ENCODE measurements at regions not wholly inside any gene's neighbourhood (a gene's known extent, or its start where the extent isn't known, plus 50 kb on each side); places are given as distances from the start of the nearest gene placed in this dataset.

DNA sequence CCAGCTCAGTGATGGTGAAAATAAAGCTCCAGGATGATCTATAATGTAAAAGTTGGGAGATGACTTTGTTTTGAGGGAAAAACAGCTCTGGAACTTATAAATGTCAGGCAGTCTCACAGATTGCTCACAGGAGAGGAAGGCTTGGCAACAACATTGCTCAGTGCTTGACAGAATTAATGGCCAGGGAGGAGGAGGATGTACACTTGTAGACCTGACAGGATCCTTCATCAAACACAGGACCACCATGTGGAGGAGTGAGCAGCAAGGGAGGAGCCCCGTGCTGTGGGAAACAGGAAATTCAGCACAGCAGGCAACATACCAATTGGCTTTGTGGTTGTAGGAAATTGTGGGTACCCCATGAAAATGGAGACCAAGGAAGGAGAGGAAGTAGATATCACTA is 291.8 kb upstream of the CAMK1G start:
- peaks cover 2% of the 10 kb centered on the region for H3K27me3 Mint-ChIP-seq (ENCODE audit: unreplicated experiment)
- no peaks in the 10 kb centered on the region for H3K9me3 Mint-ChIP-seq (ENCODE audit: unreplicated experiment)
- no peaks in the 10 kb centered on the region for H3K36me3 Mint-ChIP-seq (ENCODE audit: unreplicated experiment)
- no peak for DNase-seq
- no peaks in the 10 kb centered on the region for H3K4me1 Mint-ChIP-seq (ENCODE audit: low read depth, unreplicated experiment)
- TF ChIP-seq, protein P1, sequence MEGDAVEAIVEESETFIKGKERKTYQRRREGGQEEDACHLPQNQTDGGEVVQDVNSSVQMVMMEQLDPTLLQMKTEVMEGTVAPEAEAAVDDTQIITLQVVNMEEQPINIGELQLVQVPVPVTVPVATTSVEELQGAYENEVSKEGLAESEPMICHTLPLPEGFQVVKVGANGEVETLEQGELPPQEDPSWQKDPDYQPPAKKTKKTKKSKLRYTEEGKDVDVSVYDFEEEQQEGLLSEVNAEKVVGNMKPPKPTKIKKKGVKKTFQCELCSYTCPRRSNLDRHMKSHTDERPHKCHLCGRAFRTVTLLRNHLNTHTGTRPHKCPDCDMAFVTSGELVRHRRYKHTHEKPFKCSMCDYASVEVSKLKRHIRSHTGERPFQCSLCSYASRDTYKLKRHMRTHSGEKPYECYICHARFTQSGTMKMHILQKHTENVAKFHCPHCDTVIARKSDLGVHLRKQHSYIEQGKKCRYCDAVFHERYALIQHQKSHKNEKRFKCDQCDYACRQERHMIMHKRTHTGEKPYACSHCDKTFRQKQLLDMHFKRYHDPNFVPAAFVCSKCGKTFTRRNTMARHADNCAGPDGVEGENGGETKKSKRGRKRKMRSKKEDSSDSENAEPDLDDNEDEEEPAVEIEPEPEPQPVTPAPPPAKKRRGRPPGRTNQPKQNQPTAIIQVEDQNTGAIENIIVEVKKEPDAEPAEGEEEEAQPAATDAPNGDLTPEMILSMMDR (IDR thresholded peaks at IDR 0.05; ENCODE audit: partially characterized antibody, unreplicated experiment) = no peak
- no peak overlapping the region for H3K4me3 Mint-ChIP-seq (ENCODE audit: unreplicated experiment)
- H3K27ac Mint-ChIP-seq (ENCODE audit: unreplicated experiment) = no peak overlapping the region

DNA sequence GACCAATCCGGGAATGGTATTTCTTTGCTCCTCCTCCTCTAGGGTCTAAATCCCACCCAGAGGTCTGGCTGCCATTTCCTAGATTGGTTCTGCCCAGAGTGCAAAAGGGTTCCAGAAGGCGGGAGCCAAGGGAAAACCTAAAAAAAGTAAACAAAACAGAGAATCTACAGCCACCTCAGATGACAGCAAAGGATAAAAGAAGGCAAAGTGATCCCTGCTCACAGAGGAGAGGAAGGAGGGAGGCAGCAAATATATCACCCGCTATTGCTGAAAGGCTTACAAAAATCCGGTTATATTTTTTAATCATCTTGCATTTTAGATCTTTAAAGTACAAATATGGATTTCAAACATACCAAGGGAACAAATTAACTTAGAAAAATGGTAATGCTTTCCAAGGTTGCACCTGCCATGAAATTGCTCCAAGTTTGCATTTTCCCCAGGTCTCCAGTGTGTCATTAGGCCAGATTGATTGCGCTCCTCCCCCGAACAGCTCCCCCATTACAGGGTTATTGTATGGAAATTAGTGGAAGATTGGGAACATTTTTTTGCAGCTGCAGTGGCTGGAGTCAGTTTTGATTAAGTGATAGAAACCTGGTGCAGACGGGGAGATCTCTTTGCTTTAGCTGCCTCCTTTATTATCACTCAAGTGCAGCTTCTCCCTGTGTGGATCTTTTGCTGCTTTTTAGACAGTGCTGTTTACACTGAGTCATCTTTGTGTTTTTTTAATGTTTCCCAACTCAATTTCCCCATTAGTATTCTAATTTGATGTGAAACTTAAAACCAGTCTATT is 280.5 kb upstream of the CAMK1G start:
- H3K9me3 Mint-ChIP-seq (ENCODE audit: unreplicated experiment) = no peaks in the 10 kb centered on the region
- TF ChIP-seq, protein P1 (IDR thresholded peaks at IDR 0.05; ENCODE audit: partially characterized antibody, unreplicated experiment) = no peak
- H3K27ac Mint-ChIP-seq (ENCODE audit: unreplicated experiment) = no peak overlapping the region
- no peak for DNase-seq
- peaks cover 2% of the 10 kb centered on the region for H3K27me3 Mint-ChIP-seq (ENCODE audit: unreplicated experiment)
- peaks cover 6% of the 10 kb centered on the region for H3K4me1 Mint-ChIP-seq (ENCODE audit: low read depth, unreplicated experiment)
- H3K4me3 Mint-ChIP-seq (ENCODE audit: unreplicated experiment) = no peak overlapping the region
- H3K36me3 Mint-ChIP-seq (ENCODE audit: unreplicated experiment) = no peaks in the 10 kb centered on the region

DNA sequence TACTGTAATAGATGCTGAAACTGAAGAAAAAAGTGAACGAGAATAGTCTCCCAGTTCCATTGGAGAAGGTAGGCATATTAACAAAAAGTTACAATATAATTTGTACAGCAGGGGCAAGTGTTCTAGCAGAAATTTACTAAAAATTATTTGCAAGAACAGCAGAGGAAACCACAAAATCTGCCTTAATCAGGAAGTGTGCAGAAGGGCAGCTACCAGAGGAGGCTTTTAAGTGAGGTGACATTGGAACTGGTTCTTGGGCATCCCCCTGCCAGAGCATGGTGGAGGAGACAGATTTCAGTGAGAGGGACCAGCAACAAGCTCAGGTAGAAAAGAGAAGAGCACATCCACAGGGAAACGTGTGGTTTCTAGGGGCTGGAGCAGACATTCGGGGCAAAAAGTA is 279.3 kb upstream of the CAMK1G start:
- no peak for DNase-seq
- H3K9me3 Mint-ChIP-seq (ENCODE audit: unreplicated experiment) = no peaks in the 10 kb centered on the region
- H3K4me3 Mint-ChIP-seq (ENCODE audit: unreplicated experiment) = no peak overlapping the region
- H3K27me3 Mint-ChIP-seq (ENCODE audit: unreplicated experiment) = peaks cover 2% of the 10 kb centered on the region
- no peaks in the 10 kb centered on the region for H3K36me3 Mint-ChIP-seq (ENCODE audit: unreplicated experiment)
- peaks cover 6% of the 10 kb centered on the region for H3K4me1 Mint-ChIP-seq (ENCODE audit: low read depth, unreplicated experiment)
- TF ChIP-seq, protein P1 (IDR thresholded peaks at IDR 0.05; ENCODE audit: partially characterized antibody, unreplicated experiment) = no peak
- H3K27ac Mint-ChIP-seq (ENCODE audit: unreplicated experiment) = no peak overlapping the region

DNA sequence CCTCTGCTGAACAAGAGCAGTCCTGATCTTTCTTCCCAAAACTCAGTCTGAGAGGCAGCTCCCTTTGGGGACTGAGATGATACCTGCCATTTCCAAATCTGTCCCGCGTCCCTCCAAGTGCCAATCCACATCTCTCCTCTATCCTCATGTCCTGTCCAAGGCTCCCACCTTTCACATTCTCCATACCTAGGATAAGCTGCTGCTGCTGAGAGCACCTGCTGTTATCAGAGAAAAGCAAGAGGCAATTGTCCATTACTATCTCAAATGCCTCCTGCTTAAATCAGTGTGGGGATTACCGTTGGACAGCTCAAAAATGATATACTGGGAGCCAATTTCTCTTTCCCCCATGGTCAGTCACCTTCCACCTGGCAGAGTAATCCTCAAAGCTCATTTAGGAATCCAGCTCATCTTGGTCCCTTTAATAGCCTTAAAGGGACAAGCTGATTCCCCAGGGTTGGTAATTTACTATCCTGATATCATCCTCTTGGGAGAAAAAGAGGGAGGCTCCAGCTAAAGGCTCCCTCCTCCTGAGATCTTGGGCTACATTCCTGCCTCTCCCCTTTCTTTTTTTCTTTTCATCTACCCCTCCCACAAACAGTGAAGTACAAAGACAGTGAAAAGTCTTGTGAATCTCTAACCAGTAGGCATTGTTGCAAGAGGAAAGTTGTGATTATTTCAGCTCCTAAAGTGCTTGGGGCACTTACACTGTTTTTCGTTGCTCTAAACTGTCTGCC is 278.1 kb upstream of the CAMK1G start:
- DNase-seq = no peak
- no peaks in the 10 kb centered on the region for H3K9me3 Mint-ChIP-seq (ENCODE audit: unreplicated experiment)
- TF ChIP-seq, protein P1 (IDR thresholded peaks at IDR 0.05; ENCODE audit: partially characterized antibody, unreplicated experiment) = no peak
- H3K27ac Mint-ChIP-seq (ENCODE audit: unreplicated experiment) = no peak overlapping the region
- no peak overlapping the region for H3K4me3 Mint-ChIP-seq (ENCODE audit: unreplicated experiment)
- peaks cover 2% of the 10 kb centered on the region for H3K27me3 Mint-ChIP-seq (ENCODE audit: unreplicated experiment)
- peaks cover 6% of the 10 kb centered on the region for H3K4me1 Mint-ChIP-seq (ENCODE audit: low read depth, unreplicated experiment)
- H3K36me3 Mint-ChIP-seq (ENCODE audit: unreplicated experiment) = no peaks in the 10 kb centered on the region

DNA sequence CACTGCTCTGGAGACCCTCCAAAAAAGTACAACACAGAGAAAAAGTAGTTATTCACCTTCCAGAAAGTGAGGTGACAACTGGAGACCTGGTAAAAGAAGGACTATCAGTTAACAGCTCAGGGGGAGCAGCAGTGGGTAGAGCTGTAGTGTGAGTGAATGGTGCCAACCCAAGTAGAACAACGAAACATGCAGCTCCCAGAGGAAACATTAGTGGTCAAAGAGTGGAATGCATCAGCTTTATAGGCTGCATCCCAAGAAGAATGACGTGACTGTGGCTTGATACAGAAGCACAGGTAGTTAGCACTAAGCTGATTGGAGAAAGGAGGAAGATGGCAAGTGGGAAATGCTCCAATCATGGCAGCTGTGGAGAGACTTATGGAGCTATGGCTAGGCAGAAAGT is 275.7 kb upstream of the CAMK1G start:
- H3K4me3 Mint-ChIP-seq (ENCODE audit: unreplicated experiment) = no peak overlapping the region
- H3K27me3 Mint-ChIP-seq (ENCODE audit: unreplicated experiment) = no peaks in the 10 kb centered on the region
- H3K4me1 Mint-ChIP-seq (ENCODE audit: low read depth, unreplicated experiment) = peaks cover 6% of the 10 kb centered on the region
- no peak overlapping the region for H3K27ac Mint-ChIP-seq (ENCODE audit: unreplicated experiment)
- DNase-seq = no peak
- no peaks in the 10 kb centered on the region for H3K9me3 Mint-ChIP-seq (ENCODE audit: unreplicated experiment)
- H3K36me3 Mint-ChIP-seq (ENCODE audit: unreplicated experiment) = no peaks in the 10 kb centered on the region
- TF ChIP-seq, protein P1 (IDR thresholded peaks at IDR 0.05; ENCODE audit: partially characterized antibody, unreplicated experiment) = no peak
